Mammary epithelial cell (primary cell): ENCODE measurements at regions not wholly inside any gene's neighbourhood (a gene's known extent, or its start where the extent isn't known, plus 50 kb on each side); places are given as distances from the start of the nearest gene placed in this dataset.

ENCODE experiments used
- EZH2 ChIP-seq: IDR thresholded peaks from 2 replicates; pipeline ENCODE4 v1.6.1; 2012; ENCODE audit warnings: low read length, inconsistent platforms, borderline replicate concordance
- TF ChIP-seq, protein P1 (sequence below), 2 donors: IDR thresholded peaks in 1 of 2; conservative IDR thresholded peaks in 1 of 2; 2 replicates each; pipeline ENCODE4 v1.5.1; 2011 to 2012; ENCODE audit warnings: inconsistent platforms in 2 of 2, low read length in 2 of 2, mild to moderate bottlenecking in 2 of 2, control low read depth in 1 of 2, low read depth in 1 of 2; ENCODE audit not compliant: insufficient read depth in 1 of 2; ENCODE audit errors: extremely low read depth in 1 of 2

- TF ChIP-seq, protein P1, sequence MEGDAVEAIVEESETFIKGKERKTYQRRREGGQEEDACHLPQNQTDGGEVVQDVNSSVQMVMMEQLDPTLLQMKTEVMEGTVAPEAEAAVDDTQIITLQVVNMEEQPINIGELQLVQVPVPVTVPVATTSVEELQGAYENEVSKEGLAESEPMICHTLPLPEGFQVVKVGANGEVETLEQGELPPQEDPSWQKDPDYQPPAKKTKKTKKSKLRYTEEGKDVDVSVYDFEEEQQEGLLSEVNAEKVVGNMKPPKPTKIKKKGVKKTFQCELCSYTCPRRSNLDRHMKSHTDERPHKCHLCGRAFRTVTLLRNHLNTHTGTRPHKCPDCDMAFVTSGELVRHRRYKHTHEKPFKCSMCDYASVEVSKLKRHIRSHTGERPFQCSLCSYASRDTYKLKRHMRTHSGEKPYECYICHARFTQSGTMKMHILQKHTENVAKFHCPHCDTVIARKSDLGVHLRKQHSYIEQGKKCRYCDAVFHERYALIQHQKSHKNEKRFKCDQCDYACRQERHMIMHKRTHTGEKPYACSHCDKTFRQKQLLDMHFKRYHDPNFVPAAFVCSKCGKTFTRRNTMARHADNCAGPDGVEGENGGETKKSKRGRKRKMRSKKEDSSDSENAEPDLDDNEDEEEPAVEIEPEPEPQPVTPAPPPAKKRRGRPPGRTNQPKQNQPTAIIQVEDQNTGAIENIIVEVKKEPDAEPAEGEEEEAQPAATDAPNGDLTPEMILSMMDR (conservative IDR thresholded peaks at IDR 0.05 in 1 of 2, IDR thresholded peaks at IDR 0.05 in 1 of 2; ENCODE audit: extremely low read depth in 1 of 2, insufficient read depth in 1 of 2, low read depth in 1 of 2, low read length in 2 of 2): no peak
- TF ChIP-seq EZH2: no peak
Measured at GRCh38 chr2:234747032-234747431, 204.8 kb upstream of the SH3BP4 start.
